ENCODE measurements at regions not wholly inside any gene's neighbourhood (a gene's known extent, or its start where the extent isn't known, plus 50 kb on each side); places are given as distances from the start of the nearest gene placed in this dataset.
"Not testable (repeated sequence)": the region's sequence is repeated elsewhere in the genome, so short reads cannot be mapped to it uniquely, and the experiment has no call there.

GRCh38 chr12:118544569-118544968 lies 168.2 kb downstream of the SUDS3 start (continued):
- TF ChIP-seq POLR2A (IDR thresholded peaks at IDR 0.05; ENCODE audit: borderline replicate concordance, extremely low read depth, insufficient read depth, insufficient read length): no peak
- no peak for TF ChIP-seq CTCF (IDR thresholded peaks at IDR 0.05 in 2 of 3, conservative IDR thresholded peaks at IDR 0.05 in 1 of 3; ENCODE audit: borderline replicate concordance in 1 of 3, insufficient read depth in 1 of 3, low read depth in 2 of 3, low read length in 2 of 3)
- TF ChIP-seq ZNF274 (IDR thresholded peaks at IDR 0.05; ENCODE audit: low read depth, low read length): no peak
- TF ChIP-seq, protein P1, sequence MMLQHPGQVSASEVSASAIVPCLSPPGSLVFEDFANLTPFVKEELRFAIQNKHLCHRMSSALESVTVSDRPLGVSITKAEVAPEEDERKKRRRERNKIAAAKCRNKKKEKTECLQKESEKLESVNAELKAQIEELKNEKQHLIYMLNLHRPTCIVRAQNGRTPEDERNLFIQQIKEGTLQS (IDR thresholded peaks at IDR 0.05): no peak
- no peak for TF ChIP-seq RAD21 (IDR thresholded peaks at IDR 0.05; ENCODE audit: low read depth)
- no peak for TF ChIP-seq MAX (IDR thresholded peaks at IDR 0.05)
- no peak for TF ChIP-seq SIN3A (IDR thresholded peaks at IDR 0.05; ENCODE audit: low read depth)

- peaks cover 4 to 12% of the 10 kb centered on the region in 2 experiments; a peak in 3 of 4 replicates for H3K4me1 ChIP-seq (ENCODE audit: control insufficient read depth in 1 of 2, insufficient read depth in 2 of 2, low read length in 2 of 2)
- BruUV-seq (replicated peaks); DNase-seq (ENCODE audit: low read depth, low spot score); ATAC-seq; CTCF ChIA-PET; H3K79me2 ChIP-seq (ENCODE audit: insufficient read depth, low read length); H3K9me2 ChIP-seq (ENCODE audit: insufficient read depth); H3K4me3 ChIP-seq (replicated peaks in 1 of 2; ENCODE audit: low read depth in 1 of 2, low read length in 2 of 2); POLR2A ChIA-PET; intact Hi-C loops (cut with micrococcal nuclease); RAD21 ChIA-PET (ENCODE audit: low non-redundant PET in 1 of 2, low total read pairs in 2 of 2, uncharacterized antibody in 2 of 2, unreplicated experiment in 2 of 2); H4K20me1 ChIP-seq (ENCODE audit: insufficient read depth); H3K4me2 ChIP-seq (ENCODE audit: low read length); H2AFZ ChIP-seq (ENCODE audit: low read depth, low read length, poor library complexity, severe bottlenecking); H3K36me3 ChIP-seq (ENCODE audit: control insufficient read depth in 1 of 2, insufficient read depth in 2 of 2, low read length in 2 of 2); H3K27me3 ChIP-seq (ENCODE audit: insufficient read depth, low read length); H3K9me3 ChIP-seq (ENCODE audit: control insufficient read depth in 1 of 2, insufficient read depth in 1 of 2, low read depth in 1 of 2, low read length in 2 of 2); H3K9ac ChIP-seq (ENCODE audit: low read length); H3K27ac ChIP-seq (ENCODE audit: low read depth, low read length): not testable (repeated sequence)
These were observed 171.3 kb downstream of the SUDS3 start for GRCh38 chr12:118547606-118548005.

Measured in HCT116 (cell line).